ENCODE measurements at regions not wholly inside any gene's neighbourhood (a gene's known extent, or its start where the extent isn't known, plus 50 kb on each side); places are given as distances from the start of the nearest gene placed in this dataset.

GRCh38 chr17:72208832-72209231 is 88.0 kb downstream of the SOX9 start:
- no peak for DNase-seq (ENCODE audit: low read depth)

GRCh38 chr17:72212041-72212440 is 91.2 kb downstream of the SOX9 start:
- DNase-seq (ENCODE audit: low read depth) = no peak

GRCh38 chr17:72215490-72215889 is 94.7 kb downstream of the SOX9 start:
- no peak for DNase-seq (ENCODE audit: low read depth)

DNA sequence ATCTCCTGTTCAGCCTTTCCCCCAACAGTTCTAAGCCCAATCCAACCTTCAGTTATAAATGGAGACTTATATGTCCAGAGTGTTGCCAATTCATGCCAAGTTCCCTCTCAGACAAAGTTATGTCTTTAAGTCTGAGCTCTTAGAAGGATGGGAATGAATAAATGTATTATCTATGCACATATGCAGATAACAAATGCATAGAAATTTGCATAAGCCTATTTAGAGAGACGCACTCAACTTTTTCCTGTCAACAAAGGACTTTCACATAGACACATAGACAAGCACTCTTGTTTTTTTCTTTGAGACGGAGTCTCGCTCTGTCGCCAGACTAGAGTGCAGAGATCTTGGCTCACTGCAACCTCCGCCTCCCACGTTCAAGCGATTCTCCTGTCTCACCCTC is 95.1 kb downstream of the SOX9 start:
- DNase-seq (ENCODE audit: low read depth) = no peak

- no peak for DNase-seq (ENCODE audit: low read depth)
Measured at GRCh38 chr17:72219137-72219823, 98.5 kb downstream of the SOX9 start.

DNA sequence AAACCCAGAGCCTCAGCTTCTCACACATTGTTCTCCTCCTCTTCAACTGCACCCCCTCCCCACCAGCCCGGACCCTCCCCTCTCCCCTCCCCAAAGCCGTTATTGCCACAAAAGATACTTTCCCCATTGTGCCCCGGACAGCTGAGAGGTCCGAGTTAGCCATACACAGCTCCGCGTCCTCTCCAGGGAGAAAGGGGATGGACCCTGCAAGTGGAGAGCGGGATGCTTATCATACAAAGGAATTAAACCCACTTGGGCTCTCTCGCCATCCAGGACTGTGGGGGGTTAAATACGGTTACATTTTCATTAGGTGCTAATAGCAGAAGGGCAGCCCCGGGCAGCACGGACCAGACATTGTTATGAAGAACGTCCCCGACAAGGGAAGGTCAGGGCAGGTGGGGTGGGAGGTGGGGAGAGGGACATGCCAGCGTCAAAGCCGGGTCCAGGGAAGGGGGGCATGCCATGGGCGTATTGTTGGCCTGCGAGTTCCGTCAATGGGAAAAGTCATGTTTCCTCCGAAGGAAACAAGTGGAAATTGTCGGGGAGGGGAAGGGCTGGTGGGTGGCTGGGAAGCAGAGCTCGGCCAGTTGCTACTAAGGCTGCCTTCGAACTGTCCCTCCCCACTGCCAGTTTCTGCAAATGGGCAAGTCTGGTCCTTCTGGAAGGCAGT is 99.1 kb downstream of the SOX9 start:
- DNase-seq (ENCODE audit: low read depth) = no peak

GRCh38 chr17:72222661-72223380 is 102.0 kb downstream of the SOX9 start:
- DNase-seq (ENCODE audit: low read depth) = no peak

GRCh38 chr17:72223866-72224291 is 103.1 kb downstream of the SOX9 start:
- no peak for DNase-seq (ENCODE audit: low read depth)

GRCh38 chr17:72226322-72226721 is 105.5 kb downstream of the SOX9 start:
- DNase-seq (ENCODE audit: low read depth) = no peak

- DNase-seq (ENCODE audit: low read depth) = no peak
Measured at GRCh38 chr17:72233986-72234385, 113.2 kb downstream of the SOX9 start.

DNA sequence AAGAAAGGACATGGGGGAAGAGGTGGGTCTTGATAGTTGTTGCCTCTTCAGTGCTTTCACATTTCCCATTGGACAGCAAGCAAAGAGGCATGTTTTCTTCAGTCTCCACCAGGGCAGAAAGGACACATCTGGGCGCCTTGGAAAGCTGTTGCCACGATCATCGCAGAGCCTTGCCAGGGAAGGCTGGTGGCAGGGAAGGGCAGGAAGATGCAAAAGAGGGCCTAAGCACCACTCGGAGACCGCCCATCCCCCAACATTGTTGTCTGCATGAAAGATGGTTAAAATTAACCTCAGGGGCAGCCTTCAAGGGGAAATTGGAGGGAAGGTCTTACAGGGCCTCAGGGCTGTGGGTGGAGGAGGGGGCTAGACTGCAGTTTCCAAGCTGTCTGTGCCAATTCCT is 114.2 kb downstream of the SOX9 start:
- DNase-seq (ENCODE audit: low read depth) = no peak

- no peak for DNase-seq (ENCODE audit: low read depth)
Measured at GRCh38 chr17:72236980-72237633, 116.3 kb downstream of the SOX9 start.

GRCh38 chr17:72238157-72238673 is 117.4 kb downstream of the SOX9 start:
- no peak for DNase-seq (ENCODE audit: low read depth)

GRCh38 chr17:72239548-72239947 is 118.7 kb downstream of the SOX9 start:
- no peak for DNase-seq (ENCODE audit: low read depth)

DNA sequence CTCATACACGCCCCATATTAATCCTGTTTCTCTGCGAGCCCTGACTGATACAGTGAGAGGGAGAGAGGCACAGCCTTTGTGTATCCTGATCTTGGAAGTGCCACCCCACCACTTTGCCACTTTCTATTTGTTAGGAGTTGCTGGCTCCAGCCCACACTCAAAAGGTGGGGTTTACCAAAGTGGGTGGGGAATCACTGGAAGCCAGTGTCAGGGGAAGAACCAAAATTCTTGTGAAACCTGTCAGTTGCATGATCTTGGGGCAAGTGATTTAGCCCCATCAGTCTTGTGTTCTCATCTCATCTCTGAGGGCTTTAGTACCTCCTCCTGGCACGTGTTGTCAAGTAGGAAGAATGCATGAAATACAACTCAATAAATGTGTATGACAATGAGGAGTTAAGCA is 119.5 kb downstream of the SOX9 start:
- DNase-seq (ENCODE audit: low read depth) = no peak

GRCh38 chr17:72244494-72244893 is 123.7 kb downstream of the SOX9 start:
- DNase-seq (ENCODE audit: low read depth) = no peak

GRCh38 chr17:72244956-72245355 is 124.1 kb downstream of the SOX9 start:
- no peak for DNase-seq (ENCODE audit: low read depth)

DNA sequence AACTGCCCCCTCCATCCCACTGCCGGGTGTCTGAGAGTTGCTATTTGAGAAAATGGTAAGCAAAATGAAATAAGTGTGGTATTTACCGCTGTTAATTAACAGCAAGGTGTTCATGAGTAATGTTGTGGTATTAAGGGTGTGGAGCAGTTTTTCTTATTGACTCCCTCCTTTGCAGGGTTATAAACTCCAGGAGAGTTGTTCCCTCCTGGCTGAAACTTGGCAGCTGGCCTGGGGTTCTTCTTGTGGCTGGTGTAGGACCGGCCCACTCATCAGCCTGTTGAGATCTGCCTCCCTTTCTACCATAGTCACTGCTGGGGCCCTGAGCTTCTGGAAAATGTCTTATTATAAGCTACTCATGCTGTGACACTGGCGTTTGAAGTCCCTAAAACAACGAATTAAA is 128.6 kb downstream of the SOX9 start:
- DNase-seq (ENCODE audit: low read depth) = no peak

- no peak for DNase-seq (ENCODE audit: low read depth)
Measured at GRCh38 chr17:72250206-72250605, 129.4 kb downstream of the SOX9 start.

GRCh38 chr17:72253597-72253996 is 132.8 kb downstream of the SOX9 start:
- DNase-seq (ENCODE audit: low read depth) = no peak

- no peak for DNase-seq (ENCODE audit: low read depth)
Measured at GRCh38 chr17:72254808-72255449, 134.1 kb downstream of the SOX9 start.

- no peak for DNase-seq (ENCODE audit: low read depth)
Measured at GRCh38 chr17:72255481-72255880, 134.7 kb downstream of the SOX9 start.

All from forelimb muscle (tissue), 1 donor.